ENCODE measurements at regions not wholly inside any gene's neighbourhood (a gene's known extent, or its start where the extent isn't known, plus 50 kb on each side); places are given as distances from the start of the nearest gene placed in this dataset.
A peak's percentile ranks its signal among the peaks of the same experiment; 100 is the strongest.
"Not testable (repeated sequence)": the region's sequence is repeated elsewhere in the genome, so short reads cannot be mapped to it uniquely, and the experiment has no call there.

DNA sequence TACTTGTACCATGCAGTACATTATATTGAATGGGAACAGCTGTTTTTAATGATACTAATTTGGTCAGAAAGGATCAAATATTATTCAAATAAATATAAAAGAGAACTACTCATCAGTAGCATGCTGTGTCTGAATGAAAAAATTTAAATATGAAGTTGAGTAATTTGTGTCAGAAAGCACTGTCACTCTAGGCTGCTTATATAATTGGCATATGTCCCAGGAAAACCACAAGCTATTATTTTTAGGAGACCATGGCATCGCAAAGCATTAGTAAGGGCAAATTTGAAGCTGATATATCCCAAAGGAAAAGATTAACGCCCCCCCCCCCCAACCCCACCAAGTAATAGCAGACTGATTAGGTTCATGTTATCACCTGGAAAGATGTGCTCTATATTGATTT lies 388.5 kb upstream of the SPANXN4 start:
- no peak for TF ChIP-seq CTCF (IDR thresholded peaks at IDR 0.05; ENCODE audit: insufficient read depth, low read length, poor library complexity, severe bottlenecking)
- no peaks in the 10 kb centered on the region for H3K27me3 ChIP-seq (ENCODE audit: control insufficient read depth, insufficient read depth, low read length)
- no peaks in the 10 kb centered on the region for H3K36me3 ChIP-seq (ENCODE audit: control insufficient read depth, insufficient read depth, low read length)
- no peak overlapping the region for H3K4me3 ChIP-seq (ENCODE audit: low read depth, low read length)
- no peak for DNase-seq (ENCODE audit: low read depth)

DNA sequence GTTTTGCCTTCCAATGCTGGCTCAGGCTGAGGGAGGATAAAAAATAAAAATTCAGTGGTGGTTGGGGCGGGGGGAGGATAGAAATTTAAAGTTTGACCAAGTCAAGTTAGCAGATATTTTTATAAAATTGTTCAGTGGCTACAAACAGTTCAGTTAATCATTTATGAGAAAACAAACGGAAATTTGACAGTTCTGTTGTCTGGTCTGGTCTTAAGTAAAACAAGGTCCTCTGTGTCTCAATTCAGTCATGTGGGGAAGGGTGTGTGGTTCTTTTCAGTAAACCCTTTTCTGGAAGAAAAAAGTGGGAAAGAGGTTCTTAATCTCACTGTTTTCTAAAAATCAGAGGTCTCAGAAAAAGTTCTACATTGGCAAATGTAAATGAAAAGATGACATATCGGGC lies 409.1 kb upstream of the SPANXN4 start:
- no peak for TF ChIP-seq CTCF (IDR thresholded peaks at IDR 0.05; ENCODE audit: insufficient read depth, low read length, poor library complexity, severe bottlenecking)
- H3K27me3 ChIP-seq (ENCODE audit: control insufficient read depth, insufficient read depth, low read length): no peaks in the 10 kb centered on the region
- no peaks in the 10 kb centered on the region for H3K36me3 ChIP-seq (ENCODE audit: control insufficient read depth, insufficient read depth, low read length)
- DNase-seq (ENCODE audit: low read depth): no peak
- no peak overlapping the region for H3K4me3 ChIP-seq (ENCODE audit: low read depth, low read length)

- no peak for DNase-seq (ENCODE audit: low read depth)
- no peak for TF ChIP-seq CTCF (IDR thresholded peaks at IDR 0.05; ENCODE audit: insufficient read depth, low read length, poor library complexity, severe bottlenecking)
These were observed 408.3 kb upstream of the MAGEC2 start for GRCh38 chrX:142613403-142613802.

GRCh38 chrX:142606629-142607028 lies 401.5 kb upstream of the MAGEC2 start:
- H3K4me3 ChIP-seq (ENCODE audit: low read depth, low read length); H3K27me3 ChIP-seq (ENCODE audit: control insufficient read depth, insufficient read depth, low read length): not testable (repeated sequence)
- TF ChIP-seq CTCF (IDR thresholded peaks at IDR 0.05; ENCODE audit: insufficient read depth, low read length, poor library complexity, severe bottlenecking): peak; percentile 10

More at GRCh38 chrX:142613403-142613802, 408.3 kb upstream of the MAGEC2 start:
- H3K27me3 ChIP-seq (ENCODE audit: control insufficient read depth, insufficient read depth, low read length): no peaks in the 10 kb centered on the region
- no peaks in the 10 kb centered on the region for H3K36me3 ChIP-seq (ENCODE audit: control insufficient read depth, insufficient read depth, low read length)
- no peak overlapping the region for H3K4me3 ChIP-seq (ENCODE audit: low read depth, low read length)

GRCh38 chrX:142601792-142602191 lies 396.7 kb upstream of the MAGEC2 start:
- DNase-seq (ENCODE audit: low read depth): no peak
- Histone ChIP-seq H3K4me3 (ENCODE audit: low read depth, low read length) (no peak overlapping the region), H3K27me3 (ENCODE audit: control insufficient read depth, insufficient read depth, low read length) (no peaks in the 10 kb centered on the region), H3K36me3 (ENCODE audit: control insufficient read depth, insufficient read depth, low read length) (no peaks in the 10 kb centered on the region)
- TF ChIP-seq CTCF (IDR thresholded peaks at IDR 0.05; ENCODE audit: insufficient read depth, low read length, poor library complexity, severe bottlenecking): no peak

More at GRCh38 chrX:142606629-142607028, 401.5 kb upstream of the MAGEC2 start:
- DNase-seq (ENCODE audit: low read depth); H3K36me3 ChIP-seq (ENCODE audit: control insufficient read depth, insufficient read depth, low read length): not testable (repeated sequence)

GRCh38 chrX:142593361-142593862 lies 388.3 kb upstream of the MAGEC2 start:
- H3K27me3 ChIP-seq (ENCODE audit: control insufficient read depth, insufficient read depth, low read length): no peaks in the 10 kb centered on the region
- no peak overlapping the region for H3K4me3 ChIP-seq (ENCODE audit: low read depth, low read length)
- H3K36me3 ChIP-seq (ENCODE audit: control insufficient read depth, insufficient read depth, low read length): no peaks in the 10 kb centered on the region
- no peak for DNase-seq (ENCODE audit: low read depth)
- no peak for TF ChIP-seq CTCF (IDR thresholded peaks at IDR 0.05; ENCODE audit: insufficient read depth, low read length, poor library complexity, severe bottlenecking)

Measured in kidney epithelial cell (primary cell).